ENCODE measurements at regions not wholly inside any gene's neighbourhood (a gene's known extent, or its start where the extent isn't known, plus 50 kb on each side); places are given as distances from the start of the nearest gene placed in this dataset.
A peak's percentile ranks its signal among the peaks of the same experiment; 100 is the strongest.
"Not testable (repeated sequence)": the region's sequence is repeated elsewhere in the genome, so short reads cannot be mapped to it uniquely, and the experiment has no call there.

DNA sequence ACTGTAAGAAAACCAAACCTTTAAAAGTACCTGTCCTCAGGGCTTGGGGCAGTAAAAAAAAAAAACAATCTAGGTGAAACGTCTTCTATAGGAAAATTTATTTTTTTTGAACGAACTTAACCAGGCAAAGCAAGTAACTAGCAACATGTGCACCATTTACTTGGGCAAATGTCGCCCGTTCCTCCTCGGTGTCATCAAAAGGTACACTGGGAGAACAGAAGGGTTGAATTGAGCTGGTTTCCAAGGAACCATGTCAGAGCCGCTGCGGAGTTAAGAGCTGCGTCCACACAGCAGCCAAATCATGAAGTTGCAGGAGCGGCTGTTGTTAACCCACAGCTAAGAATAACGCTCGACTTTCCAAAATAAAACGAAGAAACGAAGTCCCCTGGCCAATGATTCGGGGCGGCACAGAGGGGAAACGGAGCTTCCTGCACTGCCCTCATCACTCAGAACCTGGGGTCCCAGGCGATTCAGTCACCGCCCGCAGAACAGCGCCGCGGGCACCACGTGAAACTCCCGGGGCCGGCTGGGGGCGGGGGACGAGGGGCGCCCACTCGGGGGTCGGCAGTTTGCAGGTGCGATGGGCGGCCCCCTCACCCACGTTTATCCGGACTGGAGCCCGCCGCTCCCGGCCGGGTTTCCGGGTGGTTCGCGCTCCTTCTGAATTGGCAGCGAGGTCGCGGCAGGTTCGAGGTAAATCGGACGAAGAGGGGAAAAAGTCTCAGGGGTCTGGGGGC, 53.6 kb upstream of the PLGLB1 start:
- peaks cover 16% of the 10 kb centered on the region for H3K4me1 Mint-ChIP-seq (ENCODE audit: low read depth)
- CTCF ChIA-PET; H3K27me3 Mint-ChIP-seq (ENCODE audit: low read depth); ATAC-seq; H3K9me3 Mint-ChIP-seq (ENCODE audit: insufficient read depth); POLR2A ChIA-PET; H3K36me3 Mint-ChIP-seq (ENCODE audit: low read depth): not testable (repeated sequence)
- DNase-seq = peak; percentile 54
- peak overlapping the region; percentile 74 for H3K27ac Mint-ChIP-seq
- peak overlapping the region; percentile 86 for H3K4me3 Mint-ChIP-seq

DNA sequence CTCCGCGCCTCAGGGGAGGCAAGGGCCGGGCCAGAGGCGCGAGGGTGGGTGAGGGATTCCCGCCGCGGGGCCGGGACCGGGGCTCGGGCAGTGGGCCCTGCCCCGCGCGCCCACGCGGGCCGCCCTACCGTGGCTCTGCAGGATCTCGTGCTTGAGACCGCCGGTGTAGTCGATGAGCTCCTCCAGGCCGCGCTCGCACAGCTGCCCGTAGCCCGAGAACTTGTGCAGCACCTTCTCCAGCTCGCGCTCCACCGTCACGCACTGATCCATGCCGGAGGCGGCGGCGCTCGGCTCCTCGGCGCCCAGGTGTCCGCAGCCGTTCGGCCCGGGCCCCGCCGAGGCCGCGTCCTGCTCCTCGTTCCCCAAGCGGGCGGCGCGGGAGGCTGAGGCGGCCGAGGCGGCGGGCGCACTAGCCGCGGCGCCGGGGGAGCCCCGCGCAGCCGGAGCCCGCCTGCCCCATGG, 54.2 kb upstream of the PLGLB1 start:
- Mint-ChIP-seq H3K4me3 (peak overlapping the region; percentile 73), H3K27ac (peak overlapping the region; percentile 88), H3K4me1 (ENCODE audit: low read depth) (peaks cover 12% of the 10 kb centered on the region)
- POLR2A ChIA-PET; H3K27me3 Mint-ChIP-seq (ENCODE audit: low read depth); H3K36me3 Mint-ChIP-seq (ENCODE audit: low read depth); CTCF ChIA-PET; H3K9me3 Mint-ChIP-seq (ENCODE audit: insufficient read depth): not testable (repeated sequence)
- ATAC-seq = peak; percentile 35
- peak; percentile 68 for DNase-seq

DNA sequence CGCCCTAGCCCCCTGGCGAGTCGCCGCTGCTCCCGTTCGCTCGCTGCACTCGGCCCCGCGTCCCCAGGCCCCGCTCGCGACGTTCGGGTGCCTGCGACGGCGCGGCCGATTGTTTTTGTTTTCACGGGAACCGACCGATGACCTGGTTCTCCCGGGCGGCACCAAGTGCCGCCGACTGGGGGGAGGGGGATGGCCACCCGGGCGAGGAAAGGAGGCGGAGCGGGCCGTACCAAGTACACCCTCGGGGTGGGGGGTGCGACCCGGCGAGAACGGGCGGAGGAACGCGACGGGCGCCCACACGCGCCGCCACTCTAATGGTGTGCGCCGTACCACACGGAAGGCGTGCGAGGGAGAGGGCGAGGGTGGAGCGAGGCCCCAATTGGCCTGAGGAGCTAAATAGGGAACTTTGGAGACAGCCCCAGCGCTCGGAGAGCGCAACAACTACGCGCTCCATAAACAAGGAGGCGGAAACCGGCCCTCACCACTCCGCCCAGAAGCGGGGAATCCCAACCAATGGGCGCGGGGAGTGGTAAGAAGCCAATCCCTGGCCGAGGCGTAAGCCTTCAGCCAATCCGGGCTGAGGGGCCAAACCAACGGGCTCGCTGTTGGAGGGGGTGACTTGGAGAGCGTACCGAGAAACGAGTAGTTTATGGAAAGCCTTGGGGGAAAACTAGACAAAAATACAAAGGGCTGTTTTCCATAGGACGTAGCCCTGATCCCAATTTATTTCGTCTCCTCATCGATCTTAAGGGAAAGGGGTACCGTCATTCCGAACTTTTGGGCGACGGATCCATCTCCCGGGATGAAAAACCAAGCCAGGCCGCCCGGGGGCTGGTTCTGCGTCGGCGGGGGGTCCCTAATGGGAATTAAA, 54.8 kb upstream of the PLGLB1 start:
- POLR2A ChIA-PET; CTCF ChIA-PET; H3K27me3 Mint-ChIP-seq (ENCODE audit: low read depth); H3K9me3 Mint-ChIP-seq (ENCODE audit: insufficient read depth); H3K36me3 Mint-ChIP-seq (ENCODE audit: low read depth): not testable (repeated sequence)
- ATAC-seq (peak; percentile 94), DNase-seq (peak; percentile 94)
- peak overlapping the region; percentile 97 for H3K27ac Mint-ChIP-seq
- H3K4me1 Mint-ChIP-seq (ENCODE audit: low read depth) = peaks cover 11% of the 10 kb centered on the region
- peak overlapping the region; percentile 90 for H3K4me3 Mint-ChIP-seq

DNA sequence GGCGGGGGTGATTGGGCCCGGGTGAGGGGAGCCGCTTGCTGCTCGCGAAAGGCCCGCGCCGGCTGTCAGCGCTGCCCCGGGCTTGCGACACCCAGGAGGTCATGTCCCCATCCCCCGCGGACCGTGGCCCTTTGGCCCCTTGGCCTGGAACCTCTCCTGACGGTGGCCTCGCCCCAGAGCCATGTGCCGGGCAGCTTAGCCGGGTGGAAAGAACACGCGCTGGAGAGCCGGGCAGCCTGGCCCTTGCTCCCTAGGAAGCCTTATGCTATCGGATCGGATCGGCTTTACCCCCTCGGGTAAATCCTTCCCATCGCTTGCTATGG, 55.4 kb upstream of the PLGLB1 start:
- H3K27me3 Mint-ChIP-seq (ENCODE audit: low read depth); POLR2A ChIA-PET; CTCF ChIA-PET; H3K36me3 Mint-ChIP-seq (ENCODE audit: low read depth); DNase-seq; H3K9me3 Mint-ChIP-seq (ENCODE audit: insufficient read depth): not testable (repeated sequence)
- peak; percentile 8 for ATAC-seq
- Mint-ChIP-seq H3K27ac (peak overlapping the region; percentile 97), H3K4me3 (peak overlapping the region; percentile 90), H3K4me1 (ENCODE audit: low read depth) (peaks cover 11% of the 10 kb centered on the region)

DNA sequence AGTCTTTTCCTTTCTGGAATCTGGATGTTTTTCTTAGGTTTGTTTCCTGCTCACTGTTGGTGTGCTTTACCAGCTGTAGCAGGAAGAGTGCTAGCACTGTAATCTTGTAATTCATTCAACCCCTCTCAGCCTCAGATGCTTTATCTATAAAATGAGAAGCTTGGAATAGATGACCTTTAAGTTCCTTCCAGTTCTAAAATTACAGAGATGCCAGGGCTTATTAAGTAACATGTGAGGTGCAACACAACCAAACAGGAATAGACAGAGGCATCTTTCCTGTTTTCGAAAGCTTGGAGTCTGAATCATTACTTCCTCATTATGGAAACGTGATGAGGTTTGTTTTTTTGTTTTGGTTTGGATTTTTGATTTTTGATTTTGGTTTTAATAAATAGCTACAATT, 60.1 kb upstream of the PLGLB1 start:
- H3K27me3 Mint-ChIP-seq (ENCODE audit: low read depth); H3K4me1 Mint-ChIP-seq (ENCODE audit: low read depth); H3K27ac Mint-ChIP-seq; DNase-seq; H3K4me3 Mint-ChIP-seq; H3K9me3 Mint-ChIP-seq (ENCODE audit: insufficient read depth); ATAC-seq; H3K36me3 Mint-ChIP-seq (ENCODE audit: low read depth); POLR2A ChIA-PET; CTCF ChIA-PET: not testable (repeated sequence)

DNA sequence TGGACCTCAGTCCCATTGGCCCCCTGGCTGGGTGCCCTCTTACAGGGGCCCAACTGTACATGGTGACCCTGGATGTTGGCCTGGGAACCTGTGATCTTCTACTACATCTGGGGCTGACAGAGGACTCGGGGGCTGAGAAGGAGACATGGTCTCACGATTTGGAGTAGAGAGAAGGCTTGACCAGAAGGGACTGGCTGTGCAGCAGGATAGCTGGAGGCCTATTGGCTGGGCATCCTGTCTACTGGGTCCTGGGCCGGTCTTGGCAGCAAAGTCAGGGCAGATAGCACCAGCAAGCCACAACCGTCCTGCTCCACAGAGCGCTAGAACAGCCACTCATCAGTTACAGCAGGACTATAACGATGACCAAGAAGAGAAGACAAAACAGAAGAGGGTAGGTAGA, 66.4 kb upstream of the PLGLB1 start:
- DNase-seq; POLR2A ChIA-PET; H3K4me1 Mint-ChIP-seq (ENCODE audit: low read depth); H3K9me3 Mint-ChIP-seq (ENCODE audit: insufficient read depth); H3K36me3 Mint-ChIP-seq (ENCODE audit: low read depth); H3K27me3 Mint-ChIP-seq (ENCODE audit: low read depth); H3K27ac Mint-ChIP-seq; H3K4me3 Mint-ChIP-seq; ATAC-seq; CTCF ChIA-PET: not testable (repeated sequence)

DNA sequence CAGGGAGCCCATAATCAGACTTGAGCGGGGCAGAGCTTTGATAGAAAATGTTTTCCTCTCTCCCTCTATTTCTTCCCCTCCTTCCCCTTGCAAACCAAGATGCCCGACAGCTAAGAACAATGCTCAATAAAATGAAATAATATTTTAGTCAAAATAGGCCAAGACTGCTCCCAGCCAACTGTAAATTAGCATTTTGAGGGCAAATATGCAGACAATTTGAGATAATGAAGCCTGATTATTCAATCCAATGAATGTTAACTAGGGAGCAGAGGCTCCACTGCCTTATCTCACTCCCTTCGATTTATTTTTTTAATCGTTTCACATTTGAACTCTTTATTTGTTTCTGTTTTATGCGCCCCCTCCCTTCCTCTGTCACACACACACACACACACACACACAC, 67.8 kb upstream of the PLGLB1 start:
- ATAC-seq; H3K4me3 Mint-ChIP-seq; DNase-seq; CTCF ChIA-PET; H3K4me1 Mint-ChIP-seq (ENCODE audit: low read depth); H3K27ac Mint-ChIP-seq; H3K9me3 Mint-ChIP-seq (ENCODE audit: insufficient read depth); H3K27me3 Mint-ChIP-seq (ENCODE audit: low read depth); H3K36me3 Mint-ChIP-seq (ENCODE audit: low read depth); POLR2A ChIA-PET: not testable (repeated sequence)

DNA sequence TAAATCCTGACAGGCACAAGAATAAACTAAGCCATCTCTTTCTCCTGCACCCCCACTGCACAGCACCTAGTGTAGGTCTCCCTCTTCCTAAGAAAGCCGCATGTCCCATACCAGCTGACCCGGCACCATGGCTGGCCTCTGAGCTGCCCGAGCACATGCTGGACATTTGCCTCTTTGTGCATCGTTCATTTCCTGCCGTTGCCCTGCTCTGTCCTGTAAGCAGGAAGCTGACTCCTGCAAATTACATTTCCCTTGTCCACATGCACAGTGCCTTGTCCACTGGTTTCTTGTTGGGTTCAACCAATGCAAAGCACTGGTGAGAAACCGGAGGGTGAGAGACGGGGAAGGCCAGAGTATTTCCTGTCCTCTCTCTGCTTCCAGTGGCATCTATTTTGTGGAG, 71.6 kb upstream of the PLGLB1 start:
- H3K4me3 Mint-ChIP-seq; POLR2A ChIA-PET; H3K36me3 Mint-ChIP-seq (ENCODE audit: low read depth); DNase-seq; H3K27ac Mint-ChIP-seq; H3K9me3 Mint-ChIP-seq (ENCODE audit: insufficient read depth); ATAC-seq; H3K4me1 Mint-ChIP-seq (ENCODE audit: low read depth); H3K27me3 Mint-ChIP-seq (ENCODE audit: low read depth); CTCF ChIA-PET: not testable (repeated sequence)

DNA sequence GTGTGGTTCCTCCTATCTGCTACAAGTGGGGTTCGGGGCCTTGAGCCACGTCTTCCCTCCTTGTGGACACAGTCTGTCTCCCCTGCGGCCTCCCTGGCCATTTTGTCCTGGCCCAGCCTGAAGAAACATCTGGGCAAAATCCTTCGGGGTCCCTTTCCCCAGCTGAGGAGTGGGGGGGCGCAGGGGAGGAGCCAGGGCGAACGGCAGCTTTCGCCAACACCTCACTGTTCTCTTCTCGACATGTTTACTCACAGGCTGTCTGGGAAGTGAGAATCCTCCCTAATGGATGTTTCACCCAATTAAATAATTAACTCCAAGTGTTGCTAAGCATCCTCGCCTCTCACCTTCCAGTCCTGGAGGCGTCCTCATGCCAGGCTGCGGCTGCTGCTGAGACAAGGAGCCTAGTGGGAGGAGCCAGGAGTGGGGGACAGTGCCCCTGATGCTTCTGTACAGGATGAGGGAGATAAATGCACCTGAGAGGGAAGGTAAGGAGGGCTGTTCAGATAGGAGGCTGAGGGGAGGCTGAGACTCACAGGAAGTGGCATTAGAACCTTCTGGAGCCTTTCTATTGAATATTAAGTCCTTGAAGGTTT, 72.4 kb upstream of the PLGLB1 start:
- POLR2A ChIA-PET; H3K27ac Mint-ChIP-seq; DNase-seq; H3K4me1 Mint-ChIP-seq (ENCODE audit: low read depth); H3K9me3 Mint-ChIP-seq (ENCODE audit: insufficient read depth); H3K4me3 Mint-ChIP-seq; ATAC-seq; H3K36me3 Mint-ChIP-seq (ENCODE audit: low read depth); H3K27me3 Mint-ChIP-seq (ENCODE audit: low read depth); CTCF ChIA-PET: not testable (repeated sequence)

DNA sequence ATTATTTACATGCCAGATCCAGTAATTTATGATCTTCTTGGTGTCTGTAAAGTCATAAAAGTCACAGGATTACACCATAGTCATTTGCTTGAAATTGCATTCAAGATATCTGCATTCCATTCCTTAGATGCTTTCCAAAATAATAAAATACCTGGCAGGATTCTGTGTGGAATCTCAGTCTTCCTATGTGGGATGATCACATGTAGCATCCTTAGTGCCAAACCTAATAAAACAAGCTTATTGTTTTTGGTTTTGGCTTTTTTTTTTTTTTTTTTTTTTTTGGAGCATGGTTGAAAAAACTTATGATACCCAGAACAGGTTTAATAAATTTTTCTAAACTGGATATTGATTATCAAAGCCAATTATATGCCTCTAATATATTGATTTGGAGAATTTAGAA, 74.2 kb upstream of the PLGLB1 start:
- CTCF ChIA-PET, H3K4me3 Mint-ChIP-seq, POLR2A ChIA-PET: not testable (repeated sequence)

DNA sequence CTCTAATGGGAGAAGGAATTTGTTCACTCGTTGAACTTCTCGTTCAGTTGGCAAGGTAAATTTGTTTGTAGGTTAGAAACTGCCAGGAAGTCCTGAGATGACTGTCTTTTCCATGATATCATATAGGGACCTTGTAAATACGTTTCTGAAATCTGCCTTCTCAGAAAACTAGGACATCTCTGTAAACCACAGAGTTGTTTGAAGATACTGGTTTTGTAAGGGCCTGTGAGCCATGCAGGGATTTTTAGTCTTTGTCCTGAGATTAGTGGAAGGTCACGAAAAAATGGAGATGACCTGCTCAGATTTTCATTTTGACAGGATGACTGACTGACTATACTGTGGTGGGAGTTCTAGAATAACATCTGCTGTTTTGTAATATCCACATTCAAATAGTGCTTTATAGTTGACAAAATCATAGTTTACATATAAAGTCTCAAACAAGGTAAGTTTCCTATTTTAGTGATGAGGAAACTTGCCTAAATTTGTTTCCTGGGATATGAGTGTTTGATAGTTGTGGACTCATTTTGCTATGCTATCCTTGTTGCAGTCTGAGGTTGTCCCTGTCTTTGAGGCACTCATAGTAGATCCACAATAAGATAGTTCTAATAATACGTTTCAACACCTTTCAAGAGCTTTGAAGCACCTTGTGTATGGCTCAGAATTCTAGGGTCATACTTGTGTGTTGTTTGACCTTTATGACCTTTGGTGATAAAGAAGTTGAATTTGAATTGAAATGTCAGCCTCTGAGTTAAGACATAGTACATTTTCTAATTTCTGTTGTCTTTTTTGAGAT, 107.3 kb upstream of the PLGLB1 start:
- POLR2A ChIA-PET; DNase-seq; H3K36me3 Mint-ChIP-seq (ENCODE audit: low read depth): not testable (repeated sequence)

More for the DNA sequence above, 74.2 kb upstream of the PLGLB1 start:
- not testable (repeated sequence) for H3K27ac Mint-ChIP-seq; H3K9me3 Mint-ChIP-seq (ENCODE audit: insufficient read depth); DNase-seq; ATAC-seq; H3K27me3 Mint-ChIP-seq (ENCODE audit: low read depth); H3K4me1 Mint-ChIP-seq (ENCODE audit: low read depth); H3K36me3 Mint-ChIP-seq (ENCODE audit: low read depth)

DNA sequence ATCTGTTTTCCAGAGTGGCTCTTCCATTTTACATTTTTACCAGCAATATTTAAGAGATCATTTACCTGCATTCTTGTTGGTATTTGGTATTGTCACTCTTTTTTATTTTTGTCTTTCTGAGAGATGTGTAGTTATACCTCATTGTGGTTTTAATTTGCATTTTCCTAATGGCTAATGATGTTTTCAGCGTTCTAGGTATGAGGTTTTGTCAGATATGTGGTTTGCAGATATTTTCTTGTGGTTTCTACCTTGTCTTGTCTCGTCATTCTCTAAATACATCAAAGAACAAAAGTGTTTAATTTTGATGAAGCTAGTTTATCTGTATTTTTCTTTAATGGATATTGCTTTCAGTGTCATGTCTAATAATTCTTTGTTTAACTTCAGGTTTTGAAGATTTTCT, 110.9 kb upstream of the PLGLB1 start:
- H3K4me3 Mint-ChIP-seq; H3K4me1 Mint-ChIP-seq (ENCODE audit: low read depth); CTCF ChIA-PET; H3K27me3 Mint-ChIP-seq (ENCODE audit: low read depth); POLR2A ChIA-PET; ATAC-seq; H3K36me3 Mint-ChIP-seq (ENCODE audit: low read depth); H3K9me3 Mint-ChIP-seq (ENCODE audit: insufficient read depth); DNase-seq; H3K27ac Mint-ChIP-seq: not testable (repeated sequence)

More for the DNA sequence above, 107.3 kb upstream of the PLGLB1 start:
- CTCF ChIA-PET; H3K9me3 Mint-ChIP-seq (ENCODE audit: insufficient read depth); H3K4me1 Mint-ChIP-seq (ENCODE audit: low read depth); H3K27ac Mint-ChIP-seq; H3K4me3 Mint-ChIP-seq; H3K27me3 Mint-ChIP-seq (ENCODE audit: low read depth): not testable (repeated sequence)
- ATAC-seq = peak; percentile 55
